HG03045 (cell line): ENCODE measurements at regions not wholly inside any gene's neighbourhood (a gene's known extent, or its start where the extent isn't known, plus 50 kb on each side); places are given as distances from the start of the nearest gene placed in this dataset.
"Not testable (repeated sequence)": the region's sequence is repeated elsewhere in the genome, so short reads cannot be mapped to it uniquely, and the experiment has no call there.

ENCODE experiments used
- ATAC-seq: cut with Tn5 transposase; IDR thresholded peaks from one replicate; pipeline ENCODE4 v1.9.1; 2021; ENCODE audit warnings: mild to moderate bottlenecking, moderate library complexity; ENCODE audit not compliant: unreplicated experiment

GRCh38 chr7:135872861-135873260 is 104.3 kb downstream of the MTPN start:
- not testable (repeated sequence) for ATAC-seq

- no peak for ATAC-seq
These were observed 114.2 kb upstream of the FAM180A start for GRCh38 chr7:135862586-135863340.

GRCh38 chr7:135859538-135859937 is 110.9 kb upstream of the FAM180A start:
- ATAC-seq: no peak

GRCh38 chr7:135858851-135859250 is 110.2 kb upstream of the FAM180A start:
- ATAC-seq: no peak

GRCh38 chr7:135858379-135858778 is 109.8 kb upstream of the FAM180A start:
- no peak for ATAC-seq

- ATAC-seq: no peak
These were observed 109.1 kb upstream of the FAM180A start for GRCh38 chr7:135857519-135858274.

GRCh38 chr7:135856356-135857144 is 107.9 kb upstream of the FAM180A start:
- ATAC-seq: no peak

- no peak for ATAC-seq
These were observed 107.2 kb upstream of the FAM180A start for GRCh38 chr7:135855846-135856245.

- ATAC-seq: no peak
These were observed 104.9 kb upstream of the FAM180A start for GRCh38 chr7:135853499-135853898.

GRCh38 chr7:135853008-135853407 is 104.4 kb upstream of the FAM180A start:
- ATAC-seq: no peak

- ATAC-seq: no peak
These were observed 98.6 kb upstream of the FAM180A start for GRCh38 chr7:135847242-135847641.

GRCh38 chr7:135846339-135846738 is 97.7 kb upstream of the FAM180A start:
- no peak for ATAC-seq

GRCh38 chr7:135845415-135846075 is 96.9 kb upstream of the FAM180A start:
- ATAC-seq: no peak

- ATAC-seq: no peak
These were observed 96.3 kb upstream of the FAM180A start for GRCh38 chr7:135844903-135845302.

- peak; percentile 96 for ATAC-seq
These were observed 94.6 kb upstream of the FAM180A start for GRCh38 chr7:135843214-135843613.

- ATAC-seq: no peak
These were observed 94.0 kb upstream of the FAM180A start for GRCh38 chr7:135842446-135843179.

GRCh38 chr7:135840591-135840990 is 92.0 kb upstream of the FAM180A start:
- ATAC-seq: no peak

- no peak for ATAC-seq
These were observed 89.1 kb upstream of the FAM180A start for GRCh38 chr7:135837675-135838074.

GRCh38 chr7:135834266-135834665 is 85.7 kb upstream of the FAM180A start:
- ATAC-seq: no peak

- ATAC-seq: no peak
These were observed 85.0 kb upstream of the FAM180A start for GRCh38 chr7:135833642-135834041.
